IMR-90 (cell line): ENCODE measurements at regions not wholly inside any gene's neighbourhood (a gene's known extent, or its start where the extent isn't known, plus 50 kb on each side); places are given as distances from the start of the nearest gene placed in this dataset.
A peak's percentile ranks its signal among the peaks of the same experiment; 100 is the strongest.

Experiments used
- ATAC-seq: fragments of 200-7000 bp; cut with Tn5 transposase; 2 replicates; pipeline ENCODE4 v1.9.1; 2020; ENCODE audit warnings: low read depth, mild to moderate bottlenecking, moderate library complexity
- BruUV-seq: library from RNA; stranded (reverse); fragments of 400-500 nt; replicated peaks from 2 replicates; lab custom pipeline; 2021; lab: Mats Ljungman, UMichigan
- CTCF ChIA-PET: fragments of 300-600 bp; formaldehyde crosslinking; extraction: SDS; loops from one replicate; lab custom pipeline; 2021; ENCODE audit warnings: antibody characterized with exemption; lab: Yijun Ruan, JAX
- POLR2A ChIA-PET: fragments of 300-600 bp; sonication (Branson Sonifier 250); formaldehyde crosslinking; loops from one replicate; lab custom pipeline; 2022; ENCODE audit warnings: antibody characterized with exemption; ENCODE audit not compliant: unreplicated experiment; lab: Charles Lee
- DNase-seq: peaks from one replicate; pipeline ENCODE4 v3.0.0; 2013
- H2AFZ ChIP-seq: replicated peaks from 2 replicates; pipeline ENCODE3; 2013; ENCODE audit warnings: low read length, mild to moderate bottlenecking; ENCODE audit not compliant: poor library complexity
- H2AK5ac ChIP-seq: 2 replicates; pipeline ENCODE4 v1.6.1; 2013; ENCODE audit warnings: low read depth, low read length, inconsistent platforms
- H2AK9ac ChIP-seq: replicated peaks from 2 replicates; pipeline ENCODE3; 2013; ENCODE audit warnings: mild to moderate bottlenecking, low read depth, low read length, moderate library complexity; ENCODE audit not compliant: poor library complexity
- H2BK120ac ChIP-seq: 2 replicates; pipeline ENCODE4 v1.6.1; 2013; ENCODE audit warnings: low read depth, low read length, inconsistent platforms
- H2BK15ac ChIP-seq: 3 replicates; pipeline ENCODE4 v1.6.1; 2013; ENCODE audit warnings: low read depth, low read length, inconsistent platforms
- H2BK20ac ChIP-seq: 2 replicates; pipeline ENCODE4 v1.6.1; 2013; ENCODE audit warnings: low read depth, mild to moderate bottlenecking, inconsistent platforms, low read length, moderate library complexity
- H2BK5ac ChIP-seq: 2 replicates; pipeline ENCODE4 v1.6.1; 2013; ENCODE audit warnings: mild to moderate bottlenecking, low read depth, low read length, inconsistent platforms; ENCODE audit not compliant: poor library complexity, severe bottlenecking
- H3K14ac ChIP-seq: replicated peaks from 2 replicates; pipeline ENCODE4 v1.6.1; 2013; ENCODE audit warnings: low read depth, low read length, inconsistent platforms
- H3K18ac ChIP-seq: 2 replicates; pipeline ENCODE4 v1.6.1; 2013; ENCODE audit warnings: low read depth, low read length, control low read depth
- H3K23ac ChIP-seq: 2 replicates; pipeline ENCODE4 v1.6.1; 2013; ENCODE audit warnings: low read depth, low read length, inconsistent platforms
- H3K27ac ChIP-seq: 2 replicates; pipeline ENCODE4 v1.5.1; 2013; ENCODE audit warnings: mild to moderate bottlenecking, control low read depth, low read length; ENCODE audit not compliant: insufficient read depth
- H3K27me3 ChIP-seq: 2 replicates; pipeline ENCODE4 v1.6.1; 2013; ENCODE audit warnings: low read length; ENCODE audit not compliant: control insufficient read depth, insufficient read depth
- H3K36me3 ChIP-seq: 2 replicates; pipeline ENCODE4 v1.6.1; 2013; ENCODE audit warnings: low read length, mixed read lengths; ENCODE audit not compliant: control insufficient read depth, insufficient read depth
- H3K4ac ChIP-seq: 2 replicates; pipeline ENCODE4 v1.6.1; 2013; ENCODE audit warnings: low read depth, low read length, inconsistent platforms
- H3K4me1 ChIP-seq: 2 replicates; pipeline ENCODE4 v1.6.1; 2013; ENCODE audit warnings: low read length, mixed read lengths; ENCODE audit not compliant: control insufficient read depth, insufficient read depth
- H3K4me2 ChIP-seq: 2 replicates; pipeline ENCODE4 v1.6.1; 2013; ENCODE audit warnings: low read depth, mild to moderate bottlenecking, control low read depth, low read length, moderate library complexity
- H3K4me3 ChIP-seq: 2 replicates; pipeline ENCODE4 v1.5.1; 2013; ENCODE audit warnings: low read depth, mild to moderate bottlenecking, control low read depth, low read length, moderate library complexity; ENCODE audit not compliant: insufficient read depth
- H3K56ac ChIP-seq: 2 replicates; pipeline ENCODE4 v1.6.1; 2013; ENCODE audit warnings: low read length, inconsistent platforms; ENCODE audit not compliant: insufficient read depth; ENCODE audit errors: extremely low read depth
- H3K79me1 ChIP-seq, 2 experiments: 2 replicates each; pipeline ENCODE4 v1.6.1; 2013; ENCODE audit warnings: low read length in 2 of 2, inconsistent platforms in 1 of 2, low read depth in 1 of 2
- H3K9ac ChIP-seq: 2 replicates; pipeline ENCODE4 v1.6.1; 2013; ENCODE audit warnings: low read depth, low read length, control low read depth
- H3K9me1 ChIP-seq: 2 replicates; pipeline ENCODE4 v1.6.1; 2013; ENCODE audit warnings: low read length, inconsistent platforms; ENCODE audit not compliant: insufficient read depth
- H3K9me3 ChIP-seq: 2 replicates; pipeline ENCODE4 v1.6.1; 2013; ENCODE audit warnings: low read length; ENCODE audit not compliant: control insufficient read depth, insufficient read depth
- H4K20me1 ChIP-seq: 2 replicates; pipeline ENCODE4 v1.6.1; 2013; ENCODE audit warnings: low read length, inconsistent platforms; ENCODE audit not compliant: insufficient read depth
- H4K5ac ChIP-seq: 2 replicates; pipeline ENCODE4 v1.6.1; 2013; ENCODE audit warnings: mild to moderate bottlenecking, low read depth, low read length, control low read depth
- H4K8ac ChIP-seq, 2 experiments: 2 replicates each; pipeline ENCODE4 v1.6.1; 2013; ENCODE audit warnings: low read depth in 2 of 2, low read length in 2 of 2, control low read depth in 1 of 2, inconsistent platforms in 1 of 2
- H4K91ac ChIP-seq: 2 replicates; pipeline ENCODE4 v1.6.1; 2013; ENCODE audit warnings: low read depth, low read length, inconsistent platforms; ENCODE audit not compliant: insufficient read depth
- BHLHE40 ChIP-seq: fragments of 150-350 bp; IDR thresholded peaks from 2 replicates; pipeline ENCODE4 v1.6.1; 2016; ENCODE audit warnings: mild to moderate bottlenecking, low read depth, low read length
- CEBPB ChIP-seq: IDR thresholded peaks from 2 replicates; pipeline ENCODE4 v1.6.1; 2012; ENCODE audit warnings: low read depth, low read length, improper control_type of control experiment
- CHD1 ChIP-seq: IDR thresholded peaks from 2 replicates; pipeline ENCODE4 v1.6.1; 2012; ENCODE audit warnings: low read depth, low read length, improper control_type of control experiment
- FOS ChIP-seq: fragments of 150-350 bp; IDR thresholded peaks from 2 replicates; pipeline ENCODE4 v1.6.1; 2016; ENCODE audit warnings: low read depth, low read length
- MAFK ChIP-seq: IDR thresholded peaks from 2 replicates; pipeline ENCODE4 v1.6.1; 2012; ENCODE audit warnings: low read depth, low read length, improper control_type of control experiment
- MAZ ChIP-seq: IDR thresholded peaks from 2 replicates; pipeline ENCODE4 v1.6.1; 2012; ENCODE audit warnings: low read depth, mild to moderate bottlenecking, low read length, improper control_type of control experiment, moderate library complexity, borderline replicate concordance
- MXI1 ChIP-seq: IDR thresholded peaks from 2 replicates; pipeline ENCODE4 v1.6.1; 2012; ENCODE audit warnings: low read depth, mild to moderate bottlenecking, low read length, moderate library complexity, borderline replicate concordance
- NFE2L2 ChIP-seq: fragments of 150-350 bp; IDR thresholded peaks from 2 replicates; pipeline ENCODE4 v1.6.1; 2016; ENCODE audit warnings: low read depth, mild to moderate bottlenecking, low read length
- POLR2A ChIP-seq: IDR thresholded peaks from 2 replicates; pipeline ENCODE4 v1.6.1; 2012; ENCODE audit warnings: mild to moderate bottlenecking, low read depth, low read length
- RAD21 ChIP-seq: IDR thresholded peaks from 2 replicates; pipeline ENCODE4 v1.6.1; 2012; ENCODE audit warnings: low read length, improper control_type of control experiment
- RCOR1 ChIP-seq: IDR thresholded peaks from 2 replicates; pipeline ENCODE4 v1.6.1; 2012; ENCODE audit warnings: mild to moderate bottlenecking, low read length, improper control_type of control experiment; ENCODE audit not compliant: insufficient replicate concordance
- RFX5 ChIP-seq: IDR thresholded peaks from 2 replicates; pipeline ENCODE4 v1.8.0; 2012; ENCODE audit warnings: low read depth, mild to moderate bottlenecking, low read length, moderate library complexity
- SMC3 ChIP-seq: fragments of 150-350 bp; IDR thresholded peaks from 2 replicates; pipeline ENCODE4 v1.6.1; 2016; ENCODE audit warnings: low read depth, mild to moderate bottlenecking, antibody characterized with exemption, low read length, moderate library complexity
- WGBS, 2 experiments: methylation state at CpG; one replicate each; pipeline versions ENCODE4 v1.1.5 to v1.1.7; 2013; ENCODE audit warnings: missing lambda C conversion rate in 2 of 2; ENCODE audit not compliant: insufficient read length in 1 of 2; ENCODE audit errors: extremely low coverage in 2 of 2; 5-methylcytosine and 5-hydroxymethylcytosine counted together
- dilution Hi-C: fragments of 300-500 bp; cut with HindIII; formaldehyde crosslinking; loops from one replicate; pipeline ENCODE4 v1.14.3; 2018; ENCODE audit warnings: low sequenced_read_pairs; ENCODE audit not compliant: unreplicated experiment
- in situ Hi-C: fragments of 300-500 bp; cut with MboI; formaldehyde crosslinking; loops from 3 replicates; pipeline ENCODE4 v1.14.3; 2019; ENCODE audit warnings: low sequenced_read_pairs, inconsistent platforms, mixed read lengths
- intact Hi-C: fragments of 100-400 bp; cut with micrococcal nuclease; formaldehyde crosslinking; loops from 2 replicates; pipeline ENCODE4 v1.10.0; 2022
- TF ChIP-seq, protein P1 (sequence below): fragments of 150-350 bp; IDR thresholded peaks from 2 replicates; pipeline ENCODE4 v1.6.1; 2016; ENCODE audit warnings: low read depth, mild to moderate bottlenecking, low read length, moderate library complexity, borderline replicate concordance
- TF ChIP-seq, protein P2 (sequence below): fragments of 150-350 bp; IDR thresholded peaks from 2 replicates; pipeline ENCODE4 v1.6.1; 2017; ENCODE audit warnings: mild to moderate bottlenecking, antibody characterized with exemption, low read length, low read depth
- TF ChIP-seq, protein P3 (sequence below): conservative IDR thresholded peaks from 2 replicates; pipeline ENCODE4 v1.5.1; 2012; ENCODE audit warnings: mild to moderate bottlenecking, low read depth, low read length, improper control_type of control experiment

DNA sequence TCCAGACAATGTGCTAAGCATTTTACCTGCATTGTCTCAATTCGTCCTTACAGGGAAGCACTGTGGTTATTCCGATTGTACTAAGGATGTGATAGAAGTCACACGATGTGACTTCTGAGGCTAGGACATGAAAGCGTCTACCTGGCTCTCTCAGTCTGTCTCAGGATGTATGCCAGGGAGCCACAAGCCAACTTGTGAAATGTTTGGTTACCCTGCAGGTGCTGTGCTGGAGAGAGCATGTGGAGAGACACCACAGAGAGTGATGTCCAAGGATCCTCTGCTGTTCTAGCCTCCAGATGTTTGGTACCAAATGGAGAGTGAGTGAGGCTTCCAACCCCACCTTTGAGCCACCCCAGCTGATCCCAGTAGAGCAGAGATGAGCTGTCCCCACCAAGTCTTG, 120.1 kb upstream of the IL12B start:
- no peak overlapping the region for H3K9ac ChIP-seq
- H3K9me1 ChIP-seq = peaks cover 18% of the 10 kb centered on the region
- H4K91ac ChIP-seq = peak overlapping the region; percentile 90
- dilution Hi-C loops = no loop called here
- no peaks in the 10 kb centered on the region for H3K79me1 ChIP-seq
- H2AK5ac ChIP-seq = peak overlapping the region; percentile 96
- peak overlapping the region; percentile 79; the same call in 1 of the 2 replicates for H3K23ac ChIP-seq
- ChIA-PET CTCF (interaction anchor here (2.6 kb wide), 1 partner anchor 466 kb away, joined by 6 read pairs; the partner anchor contains the start of gene ADRA1B), POLR2A (interaction anchor here (0.6 kb wide), 1 partner anchor 444 kb away, joined by 3 read pairs; no protein-coding TSS in a partner anchor)
- in situ Hi-C loops = no loop called here
- H2AFZ ChIP-seq = no peak overlapping the region
- H2BK120ac ChIP-seq = peak overlapping the region; percentile 92
- H3K9me3 ChIP-seq = no peaks in the 10 kb centered on the region
- H3K4me1 ChIP-seq = peaks cover 16% of the 10 kb centered on the region
- H4K8ac ChIP-seq = peak overlapping the region; percentile 55 to 83; a peak in 3 of 4 replicates
- DNase-seq = no peak
- peak overlapping the region; percentile 48 for H2BK5ac ChIP-seq
- H3K14ac ChIP-seq = peak overlapping the region; percentile 73
- H3K4me3 ChIP-seq = no peak overlapping the region
- H3K4me2 ChIP-seq = no peak overlapping the region
- peak overlapping the region; percentile 89 for H3K4ac ChIP-seq
- H4K20me1 ChIP-seq = no peaks in the 10 kb centered on the region
- H4K5ac ChIP-seq = 0 out of 2 replicates have a peak overlapping the region, but pooled peaks have one; percentile 11
- TF ChIP-seq NFE2L2 (no peak), CEBPB (no peak), POLR2A (no peak), RFX5 (no peak), FOS (no peak), RAD21 (no peak), BHLHE40 (no peak), RCOR1 (no peak), MAZ (no peak), SMC3 (no peak), MAFK (no peak), MXI1 (no peak), CHD1 (no peak)
- TF ChIP-seq, protein P1, sequence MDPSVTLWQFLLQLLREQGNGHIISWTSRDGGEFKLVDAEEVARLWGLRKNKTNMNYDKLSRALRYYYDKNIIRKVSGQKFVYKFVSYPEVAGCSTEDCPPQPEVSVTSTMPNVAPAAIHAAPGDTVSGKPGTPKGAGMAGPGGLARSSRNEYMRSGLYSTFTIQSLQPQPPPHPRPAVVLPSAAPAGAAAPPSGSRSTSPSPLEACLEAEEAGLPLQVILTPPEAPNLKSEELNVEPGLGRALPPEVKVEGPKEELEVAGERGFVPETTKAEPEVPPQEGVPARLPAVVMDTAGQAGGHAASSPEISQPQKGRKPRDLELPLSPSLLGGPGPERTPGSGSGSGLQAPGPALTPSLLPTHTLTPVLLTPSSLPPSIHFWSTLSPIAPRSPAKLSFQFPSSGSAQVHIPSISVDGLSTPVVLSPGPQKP = no peak
- TF ChIP-seq, protein P2, sequence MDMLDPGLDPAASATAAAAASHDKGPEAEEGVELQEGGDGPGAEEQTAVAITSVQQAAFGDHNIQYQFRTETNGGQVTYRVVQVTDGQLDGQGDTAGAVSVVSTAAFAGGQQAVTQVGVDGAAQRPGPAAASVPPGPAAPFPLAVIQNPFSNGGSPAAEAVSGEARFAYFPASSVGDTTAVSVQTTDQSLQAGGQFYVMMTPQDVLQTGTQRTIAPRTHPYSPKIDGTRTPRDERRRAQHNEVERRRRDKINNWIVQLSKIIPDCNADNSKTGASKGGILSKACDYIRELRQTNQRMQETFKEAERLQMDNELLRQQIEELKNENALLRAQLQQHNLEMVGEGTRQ = no peak
- TF ChIP-seq, protein P3, sequence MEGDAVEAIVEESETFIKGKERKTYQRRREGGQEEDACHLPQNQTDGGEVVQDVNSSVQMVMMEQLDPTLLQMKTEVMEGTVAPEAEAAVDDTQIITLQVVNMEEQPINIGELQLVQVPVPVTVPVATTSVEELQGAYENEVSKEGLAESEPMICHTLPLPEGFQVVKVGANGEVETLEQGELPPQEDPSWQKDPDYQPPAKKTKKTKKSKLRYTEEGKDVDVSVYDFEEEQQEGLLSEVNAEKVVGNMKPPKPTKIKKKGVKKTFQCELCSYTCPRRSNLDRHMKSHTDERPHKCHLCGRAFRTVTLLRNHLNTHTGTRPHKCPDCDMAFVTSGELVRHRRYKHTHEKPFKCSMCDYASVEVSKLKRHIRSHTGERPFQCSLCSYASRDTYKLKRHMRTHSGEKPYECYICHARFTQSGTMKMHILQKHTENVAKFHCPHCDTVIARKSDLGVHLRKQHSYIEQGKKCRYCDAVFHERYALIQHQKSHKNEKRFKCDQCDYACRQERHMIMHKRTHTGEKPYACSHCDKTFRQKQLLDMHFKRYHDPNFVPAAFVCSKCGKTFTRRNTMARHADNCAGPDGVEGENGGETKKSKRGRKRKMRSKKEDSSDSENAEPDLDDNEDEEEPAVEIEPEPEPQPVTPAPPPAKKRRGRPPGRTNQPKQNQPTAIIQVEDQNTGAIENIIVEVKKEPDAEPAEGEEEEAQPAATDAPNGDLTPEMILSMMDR = no peak
- no peaks in the 10 kb centered on the region for H3K36me3 ChIP-seq
- peak overlapping the region; percentile 23; the same call in 1 of the 2 replicates for H3K18ac ChIP-seq
- H3K27me3 ChIP-seq = no peaks in the 10 kb centered on the region
- no TSS peak for BruUV-seq
- peak overlapping the region; percentile 21; the same call in 1 of the 2 replicates for H3K27ac ChIP-seq
- no peak for ATAC-seq
- intact Hi-C loops = loop anchor here (5.0 kb wide), 1 partner anchor 132 kb away; no protein-coding TSS in a partner anchor
- H3K56ac ChIP-seq = peak overlapping the region; percentile 14; the same call in 1 of the 2 replicates
- 100% methylated on average over 2 of the region's 4 CpGs; no CpG with 5 or more reads in 1 of the 2 experiments for WGBS, 2 experiments
- peak overlapping the region; percentile 82; the same call in 2 of the 3 replicates for H2BK15ac ChIP-seq
- peak overlapping the region; percentile 51 for H2AK9ac ChIP-seq
- peak overlapping the region; percentile 93 for H2BK20ac ChIP-seq
